ENCODE measurements at regions not wholly inside any gene's neighbourhood (a gene's known extent, or its start where the extent isn't known, plus 50 kb on each side); places are given as distances from the start of the nearest gene placed in this dataset.

DNA sequence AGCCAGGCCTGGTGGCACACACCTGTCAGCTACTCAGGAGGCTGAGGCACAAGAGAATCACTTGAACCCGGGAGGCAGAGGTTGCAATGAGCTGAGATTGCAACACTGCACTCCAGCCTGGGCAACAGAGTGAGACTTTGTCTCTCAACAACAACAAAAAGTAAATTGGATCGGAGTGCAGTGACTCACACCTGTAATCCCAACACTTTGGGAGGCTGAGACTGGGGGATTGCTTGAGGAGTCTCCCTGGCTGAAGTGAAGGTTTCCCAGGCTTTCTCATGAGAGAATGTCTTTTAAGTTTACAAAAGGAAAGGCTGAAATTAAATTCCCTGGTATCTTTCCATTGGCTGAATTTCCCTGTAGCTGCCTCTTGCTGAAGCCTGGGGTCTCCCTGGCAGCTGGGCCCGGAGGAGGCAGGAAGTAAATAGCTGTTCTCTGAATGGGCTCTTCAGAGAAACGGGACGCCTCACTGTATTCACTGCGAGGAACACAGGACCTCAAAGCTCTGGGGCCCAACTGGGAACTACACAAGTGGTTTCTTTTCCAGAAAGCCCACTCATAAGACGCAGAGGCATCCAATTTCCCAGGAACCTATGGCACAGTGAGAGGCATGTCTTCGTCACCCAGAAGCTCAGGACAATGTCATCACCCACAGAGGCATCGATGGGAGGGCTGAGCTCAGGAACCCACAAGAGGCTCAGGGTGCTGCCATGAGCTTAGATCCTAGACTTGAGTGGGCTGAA, 77.4 kb upstream of the SMURF2 start:
- TF ChIP-seq, protein P1, sequence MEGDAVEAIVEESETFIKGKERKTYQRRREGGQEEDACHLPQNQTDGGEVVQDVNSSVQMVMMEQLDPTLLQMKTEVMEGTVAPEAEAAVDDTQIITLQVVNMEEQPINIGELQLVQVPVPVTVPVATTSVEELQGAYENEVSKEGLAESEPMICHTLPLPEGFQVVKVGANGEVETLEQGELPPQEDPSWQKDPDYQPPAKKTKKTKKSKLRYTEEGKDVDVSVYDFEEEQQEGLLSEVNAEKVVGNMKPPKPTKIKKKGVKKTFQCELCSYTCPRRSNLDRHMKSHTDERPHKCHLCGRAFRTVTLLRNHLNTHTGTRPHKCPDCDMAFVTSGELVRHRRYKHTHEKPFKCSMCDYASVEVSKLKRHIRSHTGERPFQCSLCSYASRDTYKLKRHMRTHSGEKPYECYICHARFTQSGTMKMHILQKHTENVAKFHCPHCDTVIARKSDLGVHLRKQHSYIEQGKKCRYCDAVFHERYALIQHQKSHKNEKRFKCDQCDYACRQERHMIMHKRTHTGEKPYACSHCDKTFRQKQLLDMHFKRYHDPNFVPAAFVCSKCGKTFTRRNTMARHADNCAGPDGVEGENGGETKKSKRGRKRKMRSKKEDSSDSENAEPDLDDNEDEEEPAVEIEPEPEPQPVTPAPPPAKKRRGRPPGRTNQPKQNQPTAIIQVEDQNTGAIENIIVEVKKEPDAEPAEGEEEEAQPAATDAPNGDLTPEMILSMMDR (IDR thresholded peaks at IDR 0.05), result no peak
- no peak for TF ChIP-seq POLR2A (IDR thresholded peaks at IDR 0.05)
